K562 (cell line): ENCODE measurements at regions not wholly inside any gene's neighbourhood (a gene's known extent, or its start where the extent isn't known, plus 50 kb on each side); places are given as distances from the start of the nearest gene placed in this dataset.

Experiments
- ATAC-seq: fragments of 200-7000 bp; cut with Tn5 transposase; 3 replicates; pipeline ENCODE4 v1.9.1; 2020; ENCODE audit warnings: moderate library complexity
- BruUV-seq: library from RNA; stranded (reverse); fragments of 400-500 nt; replicated peaks from 2 replicates; lab custom pipeline; 2021; lab: Mats Ljungman, UMichigan
- CTCF ChIA-PET: fragments of 300-600 bp; formaldehyde crosslinking; extraction: SDS; loops from one replicate; lab custom pipeline; 2021; ENCODE audit warnings: low intra/inter-chr PET ratio; lab: Yijun Ruan, JAX
- POLR2A ChIA-PET: fragments of 300-600, 350-650 bp; sonication (Branson Sonifier 250); formaldehyde crosslinking; extraction: SDS; loops from one replicate; lab custom pipeline; 2021; ENCODE audit warnings: antibody characterized with exemption, inconsistent platforms; lab: Yijun Ruan, JAX
- DNase-seq, 4 experiments: peaks; one replicate each; pipeline versions ENCODE4 v3.0.0 to v3.0.0-alpha.2; 2011 to 2018; ENCODE audit warnings: low spot score in 3 of 4, mixed read lengths in 3 of 4; ENCODE audit errors: extremely low read depth in 1 of 4
- FAIRE-seq: peaks from 2 replicates; lab custom pipeline; 2011; peaks lifted over from hg19 to GRCh38; lab: Jason Lieb, UNC
- H2AFZ ChIP-seq: 2 replicates; pipeline ENCODE4 v1.6.0; 2011; ENCODE audit warnings: low read depth, low read length, control low read depth, inconsistent platforms
- H3K27ac ChIP-seq: fragments of 200-600 bp; 3 replicates; pipeline ENCODE4 v1.8.0; 2011; ENCODE audit warnings: low read depth, mild to moderate bottlenecking, control low read depth, inconsistent platforms, low read length, moderate library complexity, mixed read lengths; ENCODE audit errors: extremely low read depth
- H3K27me3 ChIP-seq, 2 experiments: fragments of 300-600 bp in 1 of 2; 2 replicates in 1 of 2; 3 replicates in 1 of 2; pipeline versions ENCODE4 v1.6.0 to v1.8.0; 2011; ENCODE audit warnings: inconsistent platforms in 2 of 2, low read length in 2 of 2, mild to moderate bottlenecking in 1 of 2, mixed read lengths in 1 of 2, moderate library complexity in 1 of 2; ENCODE audit not compliant: control insufficient read depth in 2 of 2, insufficient read depth in 2 of 2
- H3K36me3 ChIP-seq: fragments of 300-600 bp; 3 replicates; pipeline ENCODE4 v1.8.0; 2011; ENCODE audit warnings: mild to moderate bottlenecking, low read length, inconsistent platforms; ENCODE audit not compliant: control insufficient read depth, insufficient read depth
- H3K4me1 ChIP-seq, 2 experiments: fragments of 200-600 bp in 1 of 2; replicated peaks in 1 of 2; 2 replicates in 1 of 2; 3 replicates in 1 of 2; pipeline versions ENCODE4 v1.5.1 to v1.8.0; 2011; ENCODE audit warnings: inconsistent platforms in 2 of 2, low read length in 2 of 2, mild to moderate bottlenecking in 1 of 2, mixed read lengths in 1 of 2, moderate library complexity in 1 of 2; ENCODE audit not compliant: control insufficient read depth in 2 of 2, insufficient read depth in 2 of 2
- H3K4me2 ChIP-seq: 2 replicates; pipeline ENCODE4 v1.6.1; 2011; ENCODE audit warnings: low read length, control low read depth, inconsistent platforms, mixed read lengths; ENCODE audit not compliant: insufficient read depth
- H3K4me3 ChIP-seq: fragments of 200-600 bp; sonication (generic), shearing (Covaris generic); 2 replicates; pipeline ENCODE4 v1.5.1; 2016; ENCODE audit warnings: control low read depth, inconsistent platforms
- H3K79me2 ChIP-seq: fragments of 200-600 bp; 3 replicates; pipeline ENCODE4 v1.8.0; 2011; ENCODE audit warnings: low read length, inconsistent platforms; ENCODE audit not compliant: control insufficient read depth, insufficient read depth
- H3K9ac ChIP-seq, 2 experiments: 2 replicates each; pipeline versions ENCODE4 v1.6.0 to v1.6.1; 2011; ENCODE audit warnings: low read depth in 2 of 2, low read length in 2 of 2, control low read depth in 1 of 2, inconsistent platforms in 1 of 2, mild to moderate bottlenecking in 1 of 2, mixed read lengths in 1 of 2; ENCODE audit not compliant: insufficient read depth in 1 of 2
- H3K9me1 ChIP-seq: one replicate; pipeline ENCODE4 v1.6.0; 2011; ENCODE audit warnings: inconsistent platforms, mild to moderate bottlenecking, low read length, moderate library complexity; ENCODE audit not compliant: control insufficient read depth, insufficient read depth
- H3K9me3 ChIP-seq: replicated peaks from 2 replicates; pipeline ENCODE4 v1.5.1; 2011; ENCODE audit warnings: low read depth, low read length, inconsistent platforms; ENCODE audit not compliant: control insufficient read depth, insufficient read depth
- H4K20me1 ChIP-seq: replicated peaks from 2 replicates; pipeline ENCODE4 v1.6.1; 2011; ENCODE audit warnings: low read length, inconsistent platforms, mixed read lengths; ENCODE audit not compliant: control insufficient read depth, insufficient read depth
- GABPB2 ChIP-seq: fragments of 250-450 bp; sonication (Bioruptor Pico); conservative IDR thresholded peaks from 2 replicates; pipeline ENCODE4 v1.5.1; 2021; ENCODE audit warnings: mild to moderate bottlenecking
- GTF2A2 ChIP-seq: IDR thresholded peaks from 2 replicates; pipeline ENCODE4 v1.6.1; 2016; ENCODE audit warnings: mild to moderate bottlenecking, missing genetic modification characterization, missing compliant biosample characterization
- GTF2F1 ChIP-seq: IDR thresholded peaks from 2 replicates; pipeline ENCODE4 v1.6.1; 2011; ENCODE audit warnings: low read depth, low read length, improper control_type of control experiment
- NBN ChIP-seq: fragments of 450-650 bp; IDR thresholded peaks from 2 replicates; pipeline ENCODE4 v1.6.1; 2016; ENCODE audit warnings: low read depth, mild to moderate bottlenecking
- NR4A1 ChIP-seq, 2 experiments: fragments of 250-450 bp in 1 of 2; fragments of 450-650 bp in 1 of 2; sonication (Bioruptor Pico) in 1 of 2; IDR thresholded peaks; 2 replicates each; pipeline versions ENCODE4 v1.4.0 to v1.6.1; 2016 to 2020; ENCODE audit warnings: mild to moderate bottlenecking in 2 of 2, missing compliant biosample characterization in 1 of 2, missing genetic modification characterization in 1 of 2, moderate library complexity in 1 of 2
- POLR2G ChIP-seq: fragments of 200-400 bp; formaldehyde crosslinking; IDR thresholded peaks from 2 replicates; pipeline ENCODE4 v1.6.1; 2017; ENCODE audit warnings: low read depth, mild to moderate bottlenecking, antibody characterized with exemption, low read length, moderate library complexity
- PRMT5 ChIP-seq: sonication (generic); formaldehyde crosslinking; IDR thresholded peaks from 2 replicates; pipeline ENCODE4 v1.5.0; 2020; ENCODE audit warnings: missing genetic modification reagents
- TCF7 ChIP-seq: sonication (generic); IDR thresholded peaks from 2 replicates; pipeline ENCODE4 v1.6.1; 2016; ENCODE audit warnings: antibody characterized with exemption, borderline replicate concordance
- ZC3H4 ChIP-seq: sonication (generic); formaldehyde crosslinking; IDR thresholded peaks from 2 replicates; pipeline ENCODE4 v1.9.0; 2021; ENCODE audit warnings: missing genetic modification reagents, borderline replicate concordance
- ZEB2 ChIP-seq: fragments of 450-650 bp; IDR thresholded peaks from 2 replicates; pipeline ENCODE4 v1.6.1; 2016
- WGBS: fragments of 100-300 bp; shearing (Covaris generic); methylation state at CpG from one replicate; pipeline ENCODE4 v1.1.6; 2016; ENCODE audit warnings: low coverage, mixed read lengths; ENCODE audit not compliant: insufficient coverage; ENCODE audit errors: missing lambda C conversion rate; 5-methylcytosine and 5-hydroxymethylcytosine counted together
- in situ Hi-C: fragments of 300-500 bp; cut with MboI; formaldehyde crosslinking; loops from 4 replicates; pipeline ENCODE4 v1.15.0; 2018; ENCODE audit warnings: inconsistent platforms, mixed read lengths
- intact Hi-C: fragments of 100-400 bp; cut with micrococcal nuclease; formaldehyde crosslinking; loops from 2 replicates; pipeline ENCODE4 v1.14.2; 2022
- TF ChIP-seq, protein P1 (sequence below): fragments of 250-450 bp; sonication (Bioruptor Pico); IDR thresholded peaks from 2 replicates; pipeline ENCODE4 v1.9.0; 2021; ENCODE audit warnings: mild to moderate bottlenecking
- TF ChIP-seq, protein P2 (sequence below): IDR thresholded peaks from 3 replicates; pipeline ENCODE4 v1.6.1; 2011; ENCODE audit warnings: borderline replicate concordance, mild to moderate bottlenecking; ENCODE audit not compliant: insufficient read length, insufficient read depth
- TF ChIP-seq, protein P3 (sequence below): fragments of 150-350 bp; conservative IDR thresholded peaks from 2 replicates; pipeline ENCODE4 v1.6.1; 2014; ENCODE audit warnings: low read length

DNA sequence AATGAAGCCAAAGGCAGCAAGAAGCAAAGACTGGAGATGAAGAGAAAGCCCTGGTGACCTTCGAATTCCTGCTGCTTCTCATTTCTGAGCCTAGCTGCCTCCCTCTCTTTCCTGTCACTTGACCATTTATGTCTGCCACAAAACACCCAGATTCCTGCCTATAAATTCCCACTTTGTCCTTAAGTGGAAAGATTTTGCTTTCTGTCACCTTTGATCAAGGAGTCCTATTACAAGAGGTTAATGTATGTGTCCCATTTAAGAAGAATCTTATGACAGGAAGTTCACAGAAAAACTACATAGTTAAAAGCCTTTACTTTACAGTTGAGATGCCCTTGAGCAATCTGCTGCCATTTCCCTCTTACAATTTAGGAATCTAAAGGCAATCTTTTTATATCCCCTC, 155.7 kb downstream of the GALC start:
- DNase-seq, result no peak
- ChIA-PET CTCF (no interaction called here), POLR2A (no interaction called here)
- Histone ChIP-seq H3K27me3 (no peaks in the 10 kb centered on the region), H4K20me1 (no peaks in the 10 kb centered on the region), H2AFZ (no peak overlapping the region), H3K9me3 (no peaks in the 10 kb centered on the region), H3K79me2 (no peaks in the 10 kb centered on the region), H3K36me3 (no peaks in the 10 kb centered on the region), H3K9ac (no peak overlapping the region), H3K9me1 (no peaks in the 10 kb centered on the region), H3K4me3 (no peak overlapping the region), H3K27ac (no peak overlapping the region), H3K4me2 (no peak overlapping the region), H3K4me1 (no peaks in the 10 kb centered on the region)
- TF ChIP-seq POLR2G (no peak), ZEB2 (no peak), GTF2A2 (tag) (no peak), ZC3H4 (no peak), TCF7 (no peak)
- no peak for FAIRE-seq
- 0% methylated on average over 1 of the region's 1 CpG for WGBS
- intact Hi-C loops (no loop called here), in situ Hi-C loops (no loop called here)
- no TSS peak for BruUV-seq
- ATAC-seq, result no peak

DNA sequence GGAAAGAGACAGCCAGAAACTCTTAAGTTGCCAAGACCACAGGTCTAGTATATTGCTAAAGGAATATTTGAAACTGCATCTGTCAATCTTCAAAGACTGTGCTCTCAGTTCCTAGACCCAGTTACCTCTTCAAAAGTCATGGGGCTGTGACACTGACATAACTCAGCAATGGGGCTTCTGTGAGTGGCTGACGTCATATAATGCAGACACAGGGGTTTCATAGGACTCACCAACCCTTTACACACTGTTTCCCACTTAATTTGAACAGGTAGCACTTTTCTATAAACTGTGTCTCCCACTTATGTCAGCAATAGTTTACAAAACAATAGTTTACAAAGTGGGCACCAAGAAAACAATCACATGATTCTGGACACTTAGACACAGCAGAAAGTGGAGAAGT, 158.4 kb downstream of the GALC start:
- Histone ChIP-seq H3K27me3 (no peaks in the 10 kb centered on the region), H3K9ac (no peak overlapping the region), H3K27ac (no peak overlapping the region), H3K9me1 (no peaks in the 10 kb centered on the region), H3K4me3 (no peak overlapping the region), H3K79me2 (no peaks in the 10 kb centered on the region), H4K20me1 (no peaks in the 10 kb centered on the region), H3K36me3 (no peaks in the 10 kb centered on the region), H3K4me1 (no peaks in the 10 kb centered on the region), H3K4me2 (no peak overlapping the region), H2AFZ (no peak overlapping the region), H3K9me3 (no peaks in the 10 kb centered on the region; the same call in 1 of the 2 replicates)
- 0% methylated on average over 1 of the region's 1 CpG for WGBS
- in situ Hi-C loops (no loop called here), intact Hi-C loops (no loop called here)
- CTCF ChIA-PET, result no interaction called here
- POLR2A ChIA-PET, result no interaction called here
- BruUV-seq, result no TSS peak
- no peak for ATAC-seq
- DNase-seq, result no peak
- FAIRE-seq, result no peak
- TF ChIP-seq, protein P1, sequence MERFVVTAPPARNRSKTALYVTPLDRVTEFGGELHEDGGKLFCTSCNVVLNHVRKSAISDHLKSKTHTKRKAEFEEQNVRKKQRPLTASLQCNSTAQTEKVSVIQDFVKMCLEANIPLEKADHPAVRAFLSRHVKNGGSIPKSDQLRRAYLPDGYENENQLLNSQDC (CRISPR knock-in tag), result no peak
- TF ChIP-seq, protein P2, sequence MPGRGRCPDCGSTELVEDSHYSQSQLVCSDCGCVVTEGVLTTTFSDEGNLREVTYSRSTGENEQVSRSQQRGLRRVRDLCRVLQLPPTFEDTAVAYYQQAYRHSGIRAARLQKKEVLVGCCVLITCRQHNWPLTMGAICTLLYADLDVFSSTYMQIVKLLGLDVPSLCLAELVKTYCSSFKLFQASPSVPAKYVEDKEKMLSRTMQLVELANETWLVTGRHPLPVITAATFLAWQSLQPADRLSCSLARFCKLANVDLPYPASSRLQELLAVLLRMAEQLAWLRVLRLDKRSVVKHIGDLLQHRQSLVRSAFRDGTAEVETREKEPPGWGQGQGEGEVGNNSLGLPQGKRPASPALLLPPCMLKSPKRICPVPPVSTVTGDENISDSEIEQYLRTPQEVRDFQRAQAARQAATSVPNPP, result no peak
- TF ChIP-seq, protein P3, sequence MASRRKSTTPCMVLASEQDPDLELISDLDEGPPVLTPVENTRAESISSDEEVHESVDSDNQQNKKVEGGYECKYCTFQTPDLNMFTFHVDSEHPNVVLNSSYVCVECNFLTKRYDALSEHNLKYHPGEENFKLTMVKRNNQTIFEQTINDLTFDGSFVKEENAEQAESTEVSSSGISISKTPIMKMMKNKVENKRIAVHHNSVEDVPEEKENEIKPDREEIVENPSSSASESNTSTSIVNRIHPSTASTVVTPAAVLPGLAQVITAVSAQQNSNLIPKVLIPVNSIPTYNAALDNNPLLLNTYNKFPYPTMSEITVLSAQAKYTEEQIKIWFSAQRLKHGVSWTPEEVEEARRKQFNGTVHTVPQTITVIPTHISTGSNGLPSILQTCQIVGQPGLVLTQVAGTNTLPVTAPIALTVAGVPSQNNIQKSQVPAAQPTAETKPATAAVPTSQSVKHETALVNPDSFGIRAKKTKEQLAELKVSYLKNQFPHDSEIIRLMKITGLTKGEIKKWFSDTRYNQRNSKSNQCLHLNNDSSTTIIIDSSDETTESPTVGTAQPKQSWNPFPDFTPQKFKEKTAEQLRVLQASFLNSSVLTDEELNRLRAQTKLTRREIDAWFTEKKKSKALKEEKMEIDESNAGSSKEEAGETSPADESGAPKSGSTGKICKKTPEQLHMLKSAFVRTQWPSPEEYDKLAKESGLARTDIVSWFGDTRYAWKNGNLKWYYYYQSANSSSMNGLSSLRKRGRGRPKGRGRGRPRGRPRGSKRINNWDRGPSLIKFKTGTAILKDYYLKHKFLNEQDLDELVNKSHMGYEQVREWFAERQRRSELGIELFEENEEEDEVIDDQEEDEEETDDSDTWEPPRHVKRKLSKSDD, result no peak
- TF ChIP-seq NR4A1 (CRISPR knock-in tag; IDR thresholded peaks at IDR 0.05), result no peak
- no peak for TF ChIP-seq NR4A1 (tag; IDR thresholded peaks at IDR 0.05)
- no peak for TF ChIP-seq NBN
- TF ChIP-seq PRMT5 (CRISPR knock-in tag), result no peak
- no peak for TF ChIP-seq GABPB2 (CRISPR knock-in tag)
- no peak for TF ChIP-seq GTF2F1
